Loucy (cell line): ENCODE measurements at regions not wholly inside any gene's neighbourhood (a gene's known extent, or its start where the extent isn't known, plus 50 kb on each side); places are given as distances from the start of the nearest gene placed in this dataset.

ENCODE experiments used
- CTCF ChIP-seq: fragments of 200-600 bp; sonication (generic); conservative IDR thresholded peaks from 2 replicates; pipeline ENCODE4 v1.5.1; 2014; ENCODE audit warnings: mild to moderate bottlenecking, antibody characterized with exemption, low read length
- EZH2phosphoT487 ChIP-seq: fragments of 200-600 bp; IDR thresholded peaks from 2 replicates; pipeline ENCODE4 v1.6.1; 2018; ENCODE audit warnings: antibody characterized with exemption, mild to moderate bottlenecking, moderate library complexity, borderline replicate concordance

- no peak for TF ChIP-seq CTCF
- no peak for TF ChIP-seq EZH2phosphoT487
These were observed 123.0 kb upstream of the CCDC150 start for GRCh38 chr2:196516564-196516963.
